ENCODE measurements at regions not wholly inside any gene's neighbourhood (a gene's known extent, or its start where the extent isn't known, plus 50 kb on each side); places are given as distances from the start of the nearest gene placed in this dataset.

DNA sequence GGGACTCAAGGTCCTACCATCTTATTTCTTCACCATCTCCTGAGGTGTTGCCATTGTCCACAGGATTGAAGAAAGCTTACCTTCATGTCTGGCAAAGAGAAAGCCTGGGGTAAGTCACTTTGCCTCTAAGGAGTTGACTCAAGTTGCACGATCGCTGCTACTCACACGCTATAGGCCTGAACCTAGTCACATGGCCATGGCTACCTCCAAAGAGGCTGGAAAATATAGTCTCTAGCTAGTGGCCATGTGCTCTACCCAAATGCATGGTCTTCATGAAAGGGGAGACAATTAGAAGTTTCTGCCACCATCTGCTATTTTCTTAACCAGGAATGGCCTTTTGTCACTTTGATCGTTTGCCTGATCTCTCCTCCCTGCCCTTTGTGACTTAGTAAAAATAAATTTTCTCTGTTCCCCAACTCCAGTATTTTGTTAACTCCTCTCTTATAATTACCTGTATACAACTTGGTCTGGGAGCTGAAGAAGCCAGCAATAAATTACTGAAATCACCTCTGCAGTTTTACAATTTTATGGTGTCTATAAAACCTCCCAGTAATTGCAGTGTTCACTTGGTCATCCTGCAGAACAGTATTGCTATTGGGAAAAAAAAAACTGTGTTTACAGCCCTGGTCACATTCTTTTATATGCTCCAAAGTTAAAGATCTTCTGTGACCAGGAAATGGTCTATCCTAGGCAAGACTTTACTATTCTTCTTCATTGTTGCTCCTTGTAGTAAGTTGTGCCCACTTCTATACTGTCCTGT, 126.7 kb upstream of the TSPAN5 start:
- no peak for DNase-seq
- intact Hi-C loops (cut with DNase I; ENCODE audit: low total_unique reads), result no loop called here
- Histone ChIP-seq H3K36me3 (ENCODE audit: low read depth, missing control alignments) (no peaks in the 10 kb centered on the region), H3K27me3 (no peaks in the 10 kb centered on the region), H3K27ac (no peak overlapping the region), H3K4me3 (no peak overlapping the region), H3K9me3 (no peaks in the 10 kb centered on the region), H3K4me1 (peaks cover under 1% of the 10 kb centered on the region)
- WGBS, 2 donors, result 86 to 88% methylated on average over 4 of the region's 4 CpGs
- TF ChIP-seq, protein P1, sequence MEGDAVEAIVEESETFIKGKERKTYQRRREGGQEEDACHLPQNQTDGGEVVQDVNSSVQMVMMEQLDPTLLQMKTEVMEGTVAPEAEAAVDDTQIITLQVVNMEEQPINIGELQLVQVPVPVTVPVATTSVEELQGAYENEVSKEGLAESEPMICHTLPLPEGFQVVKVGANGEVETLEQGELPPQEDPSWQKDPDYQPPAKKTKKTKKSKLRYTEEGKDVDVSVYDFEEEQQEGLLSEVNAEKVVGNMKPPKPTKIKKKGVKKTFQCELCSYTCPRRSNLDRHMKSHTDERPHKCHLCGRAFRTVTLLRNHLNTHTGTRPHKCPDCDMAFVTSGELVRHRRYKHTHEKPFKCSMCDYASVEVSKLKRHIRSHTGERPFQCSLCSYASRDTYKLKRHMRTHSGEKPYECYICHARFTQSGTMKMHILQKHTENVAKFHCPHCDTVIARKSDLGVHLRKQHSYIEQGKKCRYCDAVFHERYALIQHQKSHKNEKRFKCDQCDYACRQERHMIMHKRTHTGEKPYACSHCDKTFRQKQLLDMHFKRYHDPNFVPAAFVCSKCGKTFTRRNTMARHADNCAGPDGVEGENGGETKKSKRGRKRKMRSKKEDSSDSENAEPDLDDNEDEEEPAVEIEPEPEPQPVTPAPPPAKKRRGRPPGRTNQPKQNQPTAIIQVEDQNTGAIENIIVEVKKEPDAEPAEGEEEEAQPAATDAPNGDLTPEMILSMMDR (IDR thresholded peaks at IDR 0.05), result no peak
- TF ChIP-seq POLR2A (IDR thresholded peaks at IDR 0.05), result no peak

DNA sequence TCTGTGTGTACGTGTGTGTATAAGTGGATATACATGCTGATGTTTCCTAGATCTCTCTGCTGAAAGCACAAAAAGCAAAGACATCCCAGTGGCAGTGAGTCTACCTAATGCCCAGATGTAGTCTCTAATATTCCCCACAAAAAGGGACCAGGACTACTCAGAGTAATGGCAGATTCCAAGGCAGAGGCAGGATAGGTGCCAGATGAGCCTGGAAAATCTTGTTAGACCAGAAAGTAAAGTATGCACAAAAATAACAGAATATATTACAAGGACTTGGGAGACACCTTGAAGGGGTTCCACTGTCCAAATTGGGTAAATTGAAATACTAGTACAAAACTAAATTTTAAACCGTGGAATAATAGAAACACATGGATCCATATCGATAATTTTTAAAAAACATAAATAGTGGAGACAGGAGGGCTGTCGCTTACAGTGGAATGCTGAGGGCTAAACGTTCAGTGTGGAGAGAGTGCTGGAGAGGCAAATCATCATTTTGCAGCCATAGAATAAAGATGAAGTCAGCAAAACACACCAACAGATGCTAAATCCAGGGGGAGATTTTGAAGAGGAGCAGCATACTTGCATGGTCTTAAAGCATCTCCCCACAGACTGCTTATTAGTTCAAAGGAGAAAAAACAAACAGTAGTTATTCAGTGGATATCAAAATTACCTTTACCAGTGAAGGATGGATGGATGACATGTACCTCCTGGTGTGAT, 123.4 kb upstream of the TSPAN5 start:
- DNase-seq, result no peak
- intact Hi-C loops (cut with DNase I; ENCODE audit: low total_unique reads), result no loop called here
- Histone ChIP-seq H3K27ac (no peak overlapping the region), H3K36me3 (ENCODE audit: low read depth, missing control alignments) (no peaks in the 10 kb centered on the region), H3K4me3 (no peak overlapping the region), H3K9me3 (no peaks in the 10 kb centered on the region), H3K27me3 (no peaks in the 10 kb centered on the region), H3K4me1 (peaks cover 14% of the 10 kb centered on the region)
- TF ChIP-seq, protein P1 (IDR thresholded peaks at IDR 0.05), result no peak
- TF ChIP-seq POLR2A (IDR thresholded peaks at IDR 0.05), result no peak
- WGBS, 2 donors, result 71 to 88% methylated on average over 5 of the region's 5 CpGs

DNA sequence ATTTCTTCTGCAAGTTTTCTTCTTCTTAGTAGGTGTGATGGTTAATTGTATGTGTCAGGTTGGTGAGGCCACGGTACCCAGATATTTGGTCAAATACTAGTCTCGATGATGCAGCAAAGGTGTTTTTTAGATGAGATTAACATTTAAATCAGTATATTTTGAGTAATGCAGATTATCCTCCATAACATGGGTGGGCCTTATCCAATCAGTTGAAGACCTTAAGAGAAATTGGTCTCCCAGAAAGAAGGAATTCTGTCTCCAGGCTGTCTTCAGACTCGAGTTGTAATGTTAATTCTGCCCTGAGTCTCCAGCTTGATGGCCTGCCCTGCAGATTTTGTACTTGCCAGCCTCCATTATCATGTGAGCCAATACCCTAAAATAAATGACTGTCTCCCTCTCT, 122.5 kb upstream of the TSPAN5 start:
- no peaks in the 10 kb centered on the region for H3K36me3 ChIP-seq (ENCODE audit: low read depth, missing control alignments)
- intact Hi-C loops (cut with DNase I; ENCODE audit: low total_unique reads), result no loop called here
- no peaks in the 10 kb centered on the region for H3K9me3 ChIP-seq
- peaks cover 14% of the 10 kb centered on the region for H3K4me1 ChIP-seq
- whole genome bisulfite sequencing, 2 donors, result 85 to 96% methylated on average over 3 of the region's 3 CpGs
- no peak overlapping the region for H3K4me3 ChIP-seq
- no peak for TF ChIP-seq POLR2A (IDR thresholded peaks at IDR 0.05)
- TF ChIP-seq, protein P1 (IDR thresholded peaks at IDR 0.05), result no peak
- no peak overlapping the region for H3K27ac ChIP-seq
- no peak for DNase-seq
- no peaks in the 10 kb centered on the region for H3K27me3 ChIP-seq

DNA sequence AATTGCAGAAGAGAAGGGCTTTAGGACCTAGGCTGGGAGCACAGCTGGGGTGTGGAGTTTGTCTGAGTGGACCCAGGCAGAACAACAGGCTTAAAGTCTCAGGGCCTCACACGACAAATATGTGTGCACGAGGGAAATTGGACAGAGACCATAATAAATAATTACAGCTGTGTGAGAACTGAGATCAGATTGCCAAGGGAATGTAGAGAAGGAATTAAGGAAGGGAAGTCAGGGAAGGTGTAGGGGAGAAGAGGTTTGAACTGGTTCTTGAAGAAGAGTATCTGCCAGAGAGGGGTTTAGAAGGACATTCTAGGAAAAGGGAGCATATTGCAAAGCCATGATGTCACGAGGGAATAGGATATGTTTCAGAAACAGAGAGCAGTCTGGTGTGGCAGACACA, 120.7 kb upstream of the TSPAN5 start:
- WGBS, 2 donors, result 56 to 71% methylated on average over 3 of the region's 3 CpGs
- H3K36me3 ChIP-seq (ENCODE audit: low read depth, missing control alignments), result no peaks in the 10 kb centered on the region
- intact Hi-C loops (cut with DNase I; ENCODE audit: low total_unique reads), result no loop called here
- no peak for DNase-seq
- H3K27me3 ChIP-seq, result no peaks in the 10 kb centered on the region
- no peak overlapping the region for H3K4me3 ChIP-seq
- H3K4me1 ChIP-seq, result peaks cover 14% of the 10 kb centered on the region
- H3K27ac ChIP-seq, result no peak overlapping the region
- no peaks in the 10 kb centered on the region for H3K9me3 ChIP-seq
- TF ChIP-seq, protein P1 (IDR thresholded peaks at IDR 0.05), result no peak
- no peak for TF ChIP-seq POLR2A (IDR thresholded peaks at IDR 0.05)

Measured in testis (tissue), 2 donors.